NT2/D1 (cell line): ENCODE measurements at regions not wholly inside any gene's neighbourhood (a gene's known extent, or its start where the extent isn't known, plus 50 kb on each side); places are given as distances from the start of the nearest gene placed in this dataset.

Experiments used
- DNase-seq: peaks from one replicate; pipeline ENCODE4 v3.0.0-alpha.2; 2011; ENCODE audit warnings: low read depth, low spot score
- H3K27me3 ChIP-seq: 2 replicates; pipeline ENCODE4 v1.6.0; 2011; ENCODE audit warnings: mild to moderate bottlenecking; ENCODE audit not compliant: insufficient read length, insufficient read depth
- H3K36me3 ChIP-seq: 2 replicates; pipeline ENCODE4 v1.6.1; 2011; ENCODE audit warnings: mild to moderate bottlenecking, low read length, mixed read lengths; ENCODE audit not compliant: insufficient read depth, insufficient read length
- H3K4me1 ChIP-seq: 2 replicates; pipeline ENCODE4 v1.5.1; 2011; ENCODE audit not compliant: insufficient read depth, insufficient read length
- H3K4me3 ChIP-seq: 2 replicates; pipeline ENCODE4 v1.5.1; 2011; ENCODE audit warnings: low read depth; ENCODE audit not compliant: insufficient read length
- H3K9ac ChIP-seq: 2 replicates; pipeline ENCODE4 v1.6.0; 2011; ENCODE audit warnings: low read depth; ENCODE audit not compliant: insufficient read length
- H3K9me3 ChIP-seq: 2 replicates; pipeline ENCODE4 v1.5.1; 2011; ENCODE audit warnings: mild to moderate bottlenecking, low read length; ENCODE audit not compliant: insufficient read depth
- SUZ12 ChIP-seq: IDR thresholded peaks from 2 replicates; pipeline ENCODE4 v1.6.1; 2011; ENCODE audit not compliant: insufficient read length, insufficient read depth; ENCODE audit errors: extremely low read depth
- YY1 ChIP-seq: IDR thresholded peaks from 2 replicates; pipeline ENCODE4 v1.6.1; 2011; ENCODE audit not compliant: insufficient read length, insufficient read depth
- ZNF274 ChIP-seq: IDR thresholded peaks from 2 replicates; pipeline ENCODE4 v1.6.1; 2011; ENCODE audit warnings: mild to moderate bottlenecking, low read depth, low read length

DNA sequence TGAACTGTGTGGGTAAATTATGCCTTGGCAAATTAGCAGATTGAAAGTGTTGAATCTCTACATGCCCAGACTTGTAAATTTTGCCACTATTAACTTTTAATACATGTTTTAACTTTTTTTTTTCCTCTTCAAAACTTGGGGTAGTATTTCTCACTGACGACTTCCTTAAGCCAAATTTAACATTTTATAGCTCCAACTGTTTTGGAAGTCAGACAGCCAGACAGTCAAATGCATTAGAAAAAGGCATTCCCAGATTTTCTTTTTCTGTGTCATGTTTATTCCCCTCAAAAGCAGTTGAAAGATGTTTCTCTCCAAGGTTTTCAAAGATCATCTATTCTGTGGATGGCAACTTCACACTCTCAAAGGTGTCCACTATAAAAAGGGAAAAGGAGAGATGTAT, 226.8 kb upstream of the FN1 start:
- TF ChIP-seq ZNF274 (no peak), YY1 (no peak), SUZ12 (no peak)
- H3K27me3 ChIP-seq: no peaks in the 10 kb centered on the region
- H3K36me3 ChIP-seq: no peaks in the 10 kb centered on the region
- no peak overlapping the region for H3K9ac ChIP-seq
- no peak for DNase-seq
- no peaks in the 10 kb centered on the region for H3K9me3 ChIP-seq
- no peaks in the 10 kb centered on the region for H3K4me1 ChIP-seq
- H3K4me3 ChIP-seq: no peak overlapping the region

DNA sequence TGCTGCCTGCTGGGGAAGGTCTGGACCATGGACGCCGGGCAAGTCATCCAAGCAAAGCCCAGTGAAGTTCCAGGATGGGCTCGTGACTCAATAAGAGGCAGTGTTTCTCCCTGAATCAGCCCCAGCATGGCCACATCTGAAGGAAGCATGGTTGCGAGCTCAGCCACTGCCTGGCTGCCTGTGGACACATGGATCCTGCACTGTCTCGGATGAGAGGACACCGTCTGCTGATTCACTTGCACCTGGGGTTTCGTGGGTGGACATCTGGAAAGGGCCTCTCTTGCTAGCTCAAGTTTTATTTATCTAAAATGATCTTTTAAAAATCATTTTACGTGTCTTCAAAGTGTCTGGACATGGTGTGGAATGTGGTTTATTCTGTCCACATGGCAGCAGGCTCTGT, 224.8 kb upstream of the FN1 start:
- no peak overlapping the region for H3K4me3 ChIP-seq
- TF ChIP-seq ZNF274: no peak
- no peak for TF ChIP-seq SUZ12
- no peak for TF ChIP-seq YY1
- no peak for DNase-seq
- no peaks in the 10 kb centered on the region for H3K9me3 ChIP-seq
- H3K27me3 ChIP-seq: no peaks in the 10 kb centered on the region
- no peaks in the 10 kb centered on the region for H3K4me1 ChIP-seq
- no peak overlapping the region for H3K9ac ChIP-seq
- no peaks in the 10 kb centered on the region for H3K36me3 ChIP-seq

DNA sequence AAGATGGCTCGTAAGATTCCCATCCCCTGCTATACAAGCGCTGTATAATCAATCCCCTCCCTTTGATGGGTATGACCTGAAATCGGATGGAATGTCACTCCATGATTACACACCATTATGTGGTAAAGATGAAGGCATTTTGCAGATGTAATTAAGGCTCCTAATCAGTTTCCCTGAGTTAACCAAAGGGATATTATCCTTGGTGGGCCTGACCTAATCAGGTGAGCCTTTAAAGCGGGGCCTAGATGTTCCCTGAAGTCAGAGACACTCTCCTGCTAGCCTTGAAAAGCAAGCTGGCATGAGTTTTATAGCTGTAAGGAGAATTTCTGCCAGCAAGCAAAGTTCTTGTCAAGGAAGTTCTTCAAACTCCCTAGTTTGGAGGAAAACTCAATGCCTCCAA, 223.8 kb upstream of the FN1 start:
- peaks cover 4% of the 10 kb centered on the region for H3K4me1 ChIP-seq
- no peaks in the 10 kb centered on the region for H3K27me3 ChIP-seq
- no peak overlapping the region for H3K4me3 ChIP-seq
- DNase-seq: no peak
- no peaks in the 10 kb centered on the region for H3K36me3 ChIP-seq
- H3K9me3 ChIP-seq: no peaks in the 10 kb centered on the region
- TF ChIP-seq SUZ12 (no peak), ZNF274 (no peak), YY1 (no peak)
- no peak overlapping the region for H3K9ac ChIP-seq

DNA sequence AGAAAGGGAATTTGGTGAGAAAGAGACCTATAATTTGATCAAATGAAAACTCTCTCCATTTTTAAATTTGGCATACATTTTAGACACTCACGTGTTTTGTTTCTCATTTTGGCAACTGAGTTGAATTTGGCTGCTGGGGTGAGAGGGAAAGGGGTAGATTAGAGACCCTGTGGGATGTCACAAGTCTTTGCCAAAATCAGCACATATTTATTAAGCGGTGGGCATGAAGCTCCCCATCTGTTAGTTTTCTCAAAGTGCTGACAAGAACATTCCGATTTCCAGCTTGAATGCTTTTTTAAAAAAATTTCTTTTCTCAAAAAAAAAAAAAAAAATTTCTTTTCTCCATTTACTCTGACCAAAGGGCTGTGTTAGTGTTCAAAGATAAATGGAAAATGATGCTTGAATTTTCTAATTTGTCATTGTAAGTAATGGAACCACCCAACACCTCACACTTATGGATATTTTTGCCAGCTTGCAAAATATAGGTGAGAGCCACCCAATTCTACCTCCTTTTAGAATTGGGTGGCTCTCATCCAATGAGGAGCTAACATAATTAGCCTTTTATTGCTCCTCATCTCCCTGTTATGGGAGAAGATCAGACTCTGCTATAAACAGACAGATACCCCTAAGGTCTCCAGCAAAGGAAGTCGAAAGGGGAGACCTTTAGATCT, 222.9 kb upstream of the FN1 start:
- no peak overlapping the region for H3K4me3 ChIP-seq
- no peak overlapping the region for H3K9ac ChIP-seq
- no peaks in the 10 kb centered on the region for H3K36me3 ChIP-seq
- TF ChIP-seq SUZ12 (no peak), YY1 (no peak), ZNF274 (no peak)
- DNase-seq: no peak
- no peaks in the 10 kb centered on the region for H3K9me3 ChIP-seq
- H3K4me1 ChIP-seq: peaks cover 4% of the 10 kb centered on the region
- no peaks in the 10 kb centered on the region for H3K27me3 ChIP-seq

DNA sequence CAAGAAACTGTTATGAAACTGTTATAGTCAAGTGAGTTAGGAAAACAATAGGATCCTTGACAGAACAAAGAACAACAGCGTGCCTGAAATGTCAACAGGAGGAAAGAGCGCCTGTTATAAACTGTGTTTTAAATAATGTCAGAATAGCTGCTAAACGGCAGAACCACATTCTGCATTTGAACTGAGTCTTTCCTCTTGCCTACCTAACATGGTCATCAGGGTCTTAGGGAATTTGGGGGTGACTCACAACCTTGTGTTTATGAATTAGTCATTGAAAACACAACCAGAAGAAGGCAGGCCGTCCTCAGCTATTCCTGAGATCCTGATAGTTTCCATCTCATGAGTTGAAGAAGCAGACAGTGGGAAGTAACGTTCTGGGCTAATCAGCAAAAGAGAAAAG, 222.0 kb upstream of the FN1 start:
- peaks cover 4% of the 10 kb centered on the region for H3K4me1 ChIP-seq
- H3K4me3 ChIP-seq: no peak overlapping the region
- DNase-seq: no peak
- no peaks in the 10 kb centered on the region for H3K27me3 ChIP-seq
- no peak overlapping the region for H3K9ac ChIP-seq
- no peaks in the 10 kb centered on the region for H3K9me3 ChIP-seq
- TF ChIP-seq YY1 (no peak), ZNF274 (no peak), SUZ12 (no peak)
- no peaks in the 10 kb centered on the region for H3K36me3 ChIP-seq

DNA sequence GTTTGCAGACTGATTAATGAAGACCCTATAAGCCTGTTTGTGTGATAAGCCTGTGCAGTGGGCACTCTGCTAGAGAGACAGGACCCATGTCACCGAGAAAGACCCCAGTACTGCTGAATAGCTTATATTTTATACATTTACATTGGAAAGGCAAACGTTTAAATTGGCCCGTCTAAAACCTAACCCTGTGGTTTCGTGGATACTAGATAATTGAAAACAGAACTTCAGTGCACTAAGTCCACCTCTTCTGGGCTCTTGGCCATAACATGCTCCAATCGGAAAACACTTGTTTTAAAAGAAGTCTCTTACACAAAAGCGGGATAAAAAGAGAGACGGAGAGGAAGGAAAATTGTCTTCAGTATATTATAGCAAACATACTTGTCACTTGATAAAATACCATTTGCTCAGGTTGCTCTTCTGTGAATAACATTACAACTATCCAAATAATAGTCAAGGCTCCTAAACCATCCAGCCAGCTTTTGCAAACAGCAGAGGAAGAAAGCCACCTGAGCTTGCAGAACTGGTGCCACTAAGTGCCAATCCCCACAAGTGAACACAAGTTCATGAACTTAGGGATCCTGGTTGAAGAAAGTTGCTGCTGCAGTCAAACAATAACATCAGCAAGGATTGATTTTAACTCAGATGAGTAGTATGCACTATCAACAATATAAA, 218.4 kb upstream of the FN1 start:
- Histone ChIP-seq H3K4me1 (peaks cover 4% of the 10 kb centered on the region), H3K27me3 (no peaks in the 10 kb centered on the region), H3K4me3 (no peak overlapping the region), H3K9me3 (no peaks in the 10 kb centered on the region), H3K36me3 (no peaks in the 10 kb centered on the region), H3K9ac (no peak overlapping the region)
- no peak for TF ChIP-seq ZNF274
- TF ChIP-seq SUZ12: no peak
- no peak for DNase-seq

DNA sequence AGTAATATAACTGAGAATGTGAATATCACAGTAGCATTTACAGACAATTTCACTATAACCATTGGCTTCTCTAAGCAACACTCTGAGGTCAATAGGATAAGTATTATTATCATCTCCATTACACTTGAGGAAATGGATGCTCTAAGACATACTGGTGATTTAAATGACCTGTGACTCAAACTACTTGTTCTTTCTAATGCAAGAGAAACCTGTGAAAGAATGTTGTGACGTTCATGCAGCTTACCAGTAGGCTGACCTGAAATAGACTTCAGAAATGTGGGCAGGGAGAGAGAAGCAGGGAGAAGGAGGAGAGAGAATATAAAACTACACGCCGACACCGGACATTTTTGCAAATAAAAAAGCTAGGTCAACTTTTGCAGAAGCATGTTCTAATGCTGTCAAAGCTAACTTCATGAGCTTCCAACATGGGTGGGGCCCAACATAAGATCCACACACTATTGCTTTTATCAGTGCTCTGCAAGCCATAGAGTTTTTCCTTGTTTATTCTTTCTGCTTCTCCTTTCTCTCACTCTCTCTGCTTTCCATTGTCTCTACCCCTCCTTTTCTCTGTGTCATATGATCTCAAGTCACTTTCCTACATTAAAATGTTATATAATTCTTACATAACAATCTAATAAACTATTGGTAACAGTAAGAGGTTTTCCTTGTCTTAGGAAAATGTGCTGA, 217.6 kb upstream of the FN1 start:
- no peak for TF ChIP-seq YY1
- no peak for TF ChIP-seq ZNF274
- no peak for TF ChIP-seq SUZ12
- Histone ChIP-seq H3K36me3 (no peaks in the 10 kb centered on the region), H3K27me3 (no peaks in the 10 kb centered on the region), H3K4me3 (no peak overlapping the region), H3K9me3 (no peaks in the 10 kb centered on the region), H3K9ac (no peak overlapping the region), H3K4me1 (peaks cover 4% of the 10 kb centered on the region)
- DNase-seq: no peak
